HCT116 (cell line): ENCODE measurements at regions not wholly inside any gene's neighbourhood (a gene's known extent, or its start where the extent isn't known, plus 50 kb on each side); places are given as distances from the start of the nearest gene placed in this dataset.

ENCODE experiments used
- ATAC-seq: fragments of 200-7000 bp; cut with Tn5 transposase; 2 replicates; pipeline ENCODE4 v1.9.1; 2020; ENCODE audit warnings: mild to moderate bottlenecking, moderate library complexity
- BruUV-seq: library from RNA; stranded (reverse); fragments of 400-500 nt; replicated peaks from 2 replicates; lab custom pipeline; 2021; lab: Mats Ljungman, UMichigan
- CTCF ChIA-PET: fragments of 300-600 bp; sonication (Branson Sonifier 250); formaldehyde crosslinking; loops from one replicate; lab custom pipeline; 2021; ENCODE audit warnings: antibody characterized with exemption; lab: Charles Lee
- POLR2A ChIA-PET: fragments of 300-600, 350-600 bp; sonication (Branson Sonifier 250); formaldehyde crosslinking; loops from one replicate; lab custom pipeline; 2021; ENCODE audit warnings: antibody characterized with exemption; lab: Charles Lee
- RAD21 ChIA-PET, 2 experiments: fragments of 300-600 bp; sonication (Branson Sonifier 250); formaldehyde crosslinking; loops; one replicate each; lab custom pipeline; 2023; ENCODE audit warnings: low total read pairs in 2 of 2; ENCODE audit not compliant: uncharacterized antibody in 2 of 2, unreplicated experiment in 2 of 2, low non-redundant PET in 1 of 2; lab: Charles Lee
- DNase-seq: peaks from one replicate; pipeline ENCODE4 v3.0.0-alpha.2; 2010; ENCODE audit warnings: low read depth, low spot score
- H2AFZ ChIP-seq: fragments of 200-600 bp; shearing (Covaris generic), sonication (generic); 2 replicates; pipeline ENCODE4 v1.6.1; 2017; ENCODE audit warnings: low read depth, mixed run types, mixed read lengths, antibody characterized with exemption, low read length; ENCODE audit not compliant: poor library complexity, severe bottlenecking
- H3K27ac ChIP-seq: 2 replicates; pipeline ENCODE4 v1.5.1; 2012; ENCODE audit warnings: low read depth, low read length
- H3K27me3 ChIP-seq: fragments of 200-600 bp; sonication (generic); 2 replicates; pipeline ENCODE4 v1.6.1; 2016; ENCODE audit warnings: mixed run types, low read length, mixed read lengths; ENCODE audit not compliant: insufficient read depth
- H3K36me3 ChIP-seq, 2 experiments: fragments of 200-500 bp in 1 of 2; fragments of 200-600 bp in 1 of 2; sonication (Bioruptor generic) in 1 of 2; sonication (generic) in 1 of 2; 2 replicates each; pipeline versions ENCODE4 v1.5.1 to v1.6.1; 2014 to 2016; ENCODE audit warnings: low read length in 2 of 2, inconsistent platforms in 1 of 2, mixed read lengths in 1 of 2, mixed run types in 1 of 2; ENCODE audit not compliant: insufficient read depth in 2 of 2, control insufficient read depth in 1 of 2
- H3K4me1 ChIP-seq, 2 experiments: fragments of 200-600 bp in 1 of 2; sonication (generic) in 1 of 2; 2 replicates each; pipeline versions ENCODE4 v1.5.1 to v1.6.1; 2012 to 2017; ENCODE audit warnings: low read length in 2 of 2, inconsistent platforms in 1 of 2, mild to moderate bottlenecking in 1 of 2, mixed read lengths in 1 of 2, mixed run types in 1 of 2, moderate library complexity in 1 of 2; ENCODE audit not compliant: insufficient read depth in 2 of 2, control insufficient read depth in 1 of 2
- H3K4me2 ChIP-seq: fragments of 200-600 bp; sonication (generic); 2 replicates; pipeline ENCODE4 v1.6.1; 2017; ENCODE audit warnings: mixed run types, low read length, mixed read lengths
- H3K4me3 ChIP-seq, 2 experiments: fragments of 200-600 bp in 1 of 2; sonication (generic) in 1 of 2; replicated peaks in 1 of 2; 2 replicates each; pipeline ENCODE4 v1.5.1; 2011 to 2016; ENCODE audit warnings: low read length in 2 of 2, control low read depth in 1 of 2, low read depth in 1 of 2, mild to moderate bottlenecking in 1 of 2, mixed read lengths in 1 of 2, mixed run types in 1 of 2
- H3K79me2 ChIP-seq: fragments of 200-600 bp; sonication (generic); 2 replicates; pipeline ENCODE4 v1.6.1; 2017; ENCODE audit warnings: mild to moderate bottlenecking, mixed run types, low read length, moderate library complexity, mixed read lengths; ENCODE audit not compliant: insufficient read depth
- H3K9ac ChIP-seq: fragments of 200-600 bp; sonication (generic); 2 replicates; pipeline ENCODE4 v1.6.1; 2016; ENCODE audit warnings: low read length, mixed read lengths
- H3K9me2 ChIP-seq: fragments of 200-600 bp; sonication (generic), shearing (Covaris generic); 2 replicates; pipeline ENCODE4 v1.6.1; 2017; ENCODE audit warnings: mixed run types, mild to moderate bottlenecking, moderate library complexity; ENCODE audit not compliant: insufficient read depth
- H3K9me3 ChIP-seq, 2 experiments: fragments of 200-500 bp in 1 of 2; fragments of 200-600 bp in 1 of 2; sonication (Bioruptor generic) in 1 of 2; sonication (generic) in 1 of 2; 2 replicates each; pipeline ENCODE4 v1.6.1; 2014 to 2017; ENCODE audit warnings: low read length in 2 of 2, mixed read lengths in 2 of 2, inconsistent platforms in 1 of 2, low read depth in 1 of 2, mild to moderate bottlenecking in 1 of 2, mixed run types in 1 of 2, moderate library complexity in 1 of 2; ENCODE audit not compliant: control insufficient read depth in 1 of 2, insufficient read depth in 1 of 2
- H4K20me1 ChIP-seq: fragments of 200-600 bp; sonication (generic), shearing (Covaris generic); 2 replicates; pipeline ENCODE4 v1.6.1; 2017; ENCODE audit warnings: mixed run types, mild to moderate bottlenecking, moderate library complexity; ENCODE audit not compliant: insufficient read depth
- CBX3 ChIP-seq: IDR thresholded peaks from 2 replicates; pipeline ENCODE4 v1.6.1; 2012; ENCODE audit warnings: low read depth
- CEBPB ChIP-seq: IDR thresholded peaks from 2 replicates; pipeline ENCODE4 v1.6.1; 2012; ENCODE audit warnings: low read depth
- ELF1 ChIP-seq: IDR thresholded peaks from 2 replicates; pipeline ENCODE4 v1.6.1; 2012; ENCODE audit warnings: low read depth, borderline replicate concordance
- EZH2 ChIP-seq: fragments of 200-600 bp; sonication (generic); IDR thresholded peaks from 2 replicates; pipeline ENCODE4 v1.6.1; 2017; ENCODE audit warnings: antibody characterized with exemption, mixed run types
- EZH2phosphoT487 ChIP-seq: fragments of 200-600 bp; IDR thresholded peaks from 2 replicates; pipeline ENCODE4 v1.6.1; 2018; ENCODE audit warnings: antibody characterized with exemption, borderline replicate concordance
- FOSL1 ChIP-seq: IDR thresholded peaks from 2 replicates; pipeline ENCODE4 v1.6.1; 2012; ENCODE audit warnings: low read depth
- JUND ChIP-seq: IDR thresholded peaks from 2 replicates; pipeline ENCODE4 v1.6.1; 2012
- MAX ChIP-seq: IDR thresholded peaks from 2 replicates; pipeline ENCODE4 v1.6.1; 2012
- POLR2A ChIP-seq: IDR thresholded peaks from 2 replicates; pipeline ENCODE4 v1.7.0; 2011; ENCODE audit warnings: borderline replicate concordance; ENCODE audit not compliant: insufficient read depth, insufficient read length; ENCODE audit errors: extremely low read depth
- POLR2AphosphoS5 ChIP-seq: IDR thresholded peaks from 2 replicates; pipeline ENCODE4 v1.6.1; 2011; ENCODE audit warnings: mild to moderate bottlenecking, low read depth, low read length, moderate library complexity
- RAD21 ChIP-seq: IDR thresholded peaks from 2 replicates; pipeline ENCODE4 v1.6.1; 2012; ENCODE audit warnings: low read depth, mild to moderate bottlenecking
- SIN3A ChIP-seq: IDR thresholded peaks from 2 replicates; pipeline ENCODE4 v1.6.1; 2012; ENCODE audit warnings: low read depth
- TCF7L2 ChIP-seq: IDR thresholded peaks from 2 replicates; pipeline ENCODE4 v1.7.0; 2011; ENCODE audit warnings: borderline replicate concordance, inconsistent platforms; ENCODE audit not compliant: insufficient read depth, insufficient read length; ENCODE audit errors: extremely low read depth
- YY1 ChIP-seq: IDR thresholded peaks from 2 replicates; pipeline ENCODE4 v1.6.1; 2011; ENCODE audit warnings: low read length, low read depth, moderate library complexity, mild to moderate bottlenecking; ENCODE audit not compliant: insufficient replicate concordance; ENCODE audit errors: extremely low read depth
- ZBTB33 ChIP-seq: IDR thresholded peaks from 2 replicates; pipeline ENCODE4 v1.6.1; 2011; ENCODE audit warnings: mild to moderate bottlenecking, low read length, moderate library complexity; ENCODE audit not compliant: insufficient replicate concordance; ENCODE audit errors: extremely low read depth
- ZFX ChIP-seq: fragments of 450-650 bp; IDR thresholded peaks from 2 replicates; pipeline ENCODE4 v1.6.1; 2017
- ZNF274 ChIP-seq: fragments of 200-500 bp; sonication (Bioruptor generic); IDR thresholded peaks from 2 replicates; pipeline ENCODE4 v1.6.1; 2014; ENCODE audit warnings: mild to moderate bottlenecking, low read depth, low read length, inconsistent platforms
- intact Hi-C: fragments of 100-400 bp; cut with micrococcal nuclease; formaldehyde crosslinking; loops from 2 replicates; pipeline ENCODE4 v1.10.0; 2022
- TF ChIP-seq, protein P1 (sequence below): IDR thresholded peaks from 2 replicates; pipeline ENCODE4 v1.6.1; 2012; ENCODE audit warnings: low read depth
- TF ChIP-seq, protein P2 (sequence below): IDR thresholded peaks from 2 replicates; pipeline ENCODE4 v1.6.1; 2012

DNA sequence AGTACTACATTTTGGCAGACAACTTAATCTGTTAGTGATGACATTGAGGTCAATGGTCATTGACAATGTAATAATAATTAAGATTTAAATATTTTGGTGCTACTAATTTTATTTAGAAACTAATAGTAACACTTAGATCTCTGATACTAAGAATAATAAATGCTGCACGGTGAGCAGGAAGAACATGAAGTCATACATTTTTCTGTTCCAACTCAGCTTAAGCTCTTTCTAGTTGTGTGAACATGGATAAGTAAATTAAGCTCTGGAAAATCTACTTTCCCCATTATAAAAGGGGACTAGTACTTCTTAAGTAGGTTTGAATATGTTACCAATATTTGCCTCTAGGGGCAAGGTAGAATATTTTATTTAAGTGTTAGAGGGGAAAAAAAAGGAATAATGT is 65.9 kb upstream of the MEOX2 start:
- no peaks in the 10 kb centered on the region for H3K27me3 ChIP-seq
- no peaks in the 10 kb centered on the region for H4K20me1 ChIP-seq
- H3K9me3 ChIP-seq, result no peaks in the 10 kb centered on the region
- RAD21 ChIA-PET, result no interaction called here
- no peak for ATAC-seq
- H3K9me2 ChIP-seq, result no peaks in the 10 kb centered on the region
- H3K4me3 ChIP-seq, result no peak overlapping the region
- no peaks in the 10 kb centered on the region for H3K4me1 ChIP-seq
- BruUV-seq, result no TSS peak
- H2AFZ ChIP-seq, result no peak overlapping the region
- CTCF ChIA-PET, result no interaction called here
- no peak overlapping the region for H3K4me2 ChIP-seq
- POLR2A ChIA-PET, result no interaction called here
- no peak overlapping the region for H3K27ac ChIP-seq
- H3K36me3 ChIP-seq, result no peaks in the 10 kb centered on the region
- no peak overlapping the region for H3K9ac ChIP-seq
- TF ChIP-seq EZH2phosphoT487 (no peak), TCF7L2 (no peak), POLR2AphosphoS5 (no peak), ELF1 (no peak), ZNF274 (no peak), JUND (no peak), ZFX (no peak), FOSL1 (no peak), RAD21 (no peak), ZBTB33 (no peak), EZH2 (no peak), SIN3A (no peak), POLR2A (no peak), CBX3 (no peak), MAX (no peak), YY1 (no peak), CEBPB (no peak)
- TF ChIP-seq, protein P1, sequence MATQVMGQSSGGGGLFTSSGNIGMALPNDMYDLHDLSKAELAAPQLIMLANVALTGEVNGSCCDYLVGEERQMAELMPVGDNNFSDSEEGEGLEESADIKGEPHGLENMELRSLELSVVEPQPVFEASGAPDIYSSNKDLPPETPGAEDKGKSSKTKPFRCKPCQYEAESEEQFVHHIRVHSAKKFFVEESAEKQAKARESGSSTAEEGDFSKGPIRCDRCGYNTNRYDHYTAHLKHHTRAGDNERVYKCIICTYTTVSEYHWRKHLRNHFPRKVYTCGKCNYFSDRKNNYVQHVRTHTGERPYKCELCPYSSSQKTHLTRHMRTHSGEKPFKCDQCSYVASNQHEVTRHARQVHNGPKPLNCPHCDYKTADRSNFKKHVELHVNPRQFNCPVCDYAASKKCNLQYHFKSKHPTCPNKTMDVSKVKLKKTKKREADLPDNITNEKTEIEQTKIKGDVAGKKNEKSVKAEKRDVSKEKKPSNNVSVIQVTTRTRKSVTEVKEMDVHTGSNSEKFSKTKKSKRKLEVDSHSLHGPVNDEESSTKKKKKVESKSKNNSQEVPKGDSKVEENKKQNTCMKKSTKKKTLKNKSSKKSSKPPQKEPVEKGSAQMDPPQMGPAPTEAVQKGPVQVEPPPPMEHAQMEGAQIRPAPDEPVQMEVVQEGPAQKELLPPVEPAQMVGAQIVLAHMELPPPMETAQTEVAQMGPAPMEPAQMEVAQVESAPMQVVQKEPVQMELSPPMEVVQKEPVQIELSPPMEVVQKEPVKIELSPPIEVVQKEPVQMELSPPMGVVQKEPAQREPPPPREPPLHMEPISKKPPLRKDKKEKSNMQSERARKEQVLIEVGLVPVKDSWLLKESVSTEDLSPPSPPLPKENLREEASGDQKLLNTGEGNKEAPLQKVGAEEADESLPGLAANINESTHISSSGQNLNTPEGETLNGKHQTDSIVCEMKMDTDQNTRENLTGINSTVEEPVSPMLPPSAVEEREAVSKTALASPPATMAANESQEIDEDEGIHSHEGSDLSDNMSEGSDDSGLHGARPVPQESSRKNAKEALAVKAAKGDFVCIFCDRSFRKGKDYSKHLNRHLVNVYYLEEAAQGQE, result no peak
- TF ChIP-seq, protein P2, sequence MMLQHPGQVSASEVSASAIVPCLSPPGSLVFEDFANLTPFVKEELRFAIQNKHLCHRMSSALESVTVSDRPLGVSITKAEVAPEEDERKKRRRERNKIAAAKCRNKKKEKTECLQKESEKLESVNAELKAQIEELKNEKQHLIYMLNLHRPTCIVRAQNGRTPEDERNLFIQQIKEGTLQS, result no peak
- H3K79me2 ChIP-seq, result no peaks in the 10 kb centered on the region
- intact Hi-C loops, result no loop called here
- DNase-seq, result no peak
